LNCaP clone FGC (cell line): ENCODE measurements at regions not wholly inside any gene's neighbourhood (a gene's known extent, or its start where the extent isn't known, plus 50 kb on each side); places are given as distances from the start of the nearest gene placed in this dataset.

Experiments used
- DNase-seq: peaks from one replicate; pipeline ENCODE4 v3.0.0-alpha.2; 2011; ENCODE audit warnings: low read depth
- H3K4me3 ChIP-seq: 2 replicates; pipeline ENCODE4 v1.5.1; 2011; ENCODE audit warnings: mild to moderate bottlenecking, low read depth, low read length, control low read depth
- CTCF ChIP-seq: IDR thresholded peaks from 2 replicates; pipeline ENCODE4 v1.5.1; 2012; ENCODE audit warnings: mild to moderate bottlenecking; ENCODE audit not compliant: control insufficient read depth, insufficient read depth; ENCODE audit errors: extremely low read depth

- DNase-seq, result no peak
- no peak overlapping the region for H3K4me3 ChIP-seq
- TF ChIP-seq CTCF, result no peak
Measured at GRCh38 chr16:79815049-79815448, 214.5 kb upstream of the MAF start.

- TF ChIP-seq CTCF, result no peak
- H3K4me3 ChIP-seq, result no peak overlapping the region
- no peak for DNase-seq
Measured at GRCh38 chr16:79814124-79814523, 213.6 kb upstream of the MAF start.

GRCh38 chr16:79811541-79811940, 211.0 kb upstream of the MAF start:
- H3K4me3 ChIP-seq, result no peak overlapping the region

GRCh38 chr16:79810449-79811189, 210.1 kb upstream of the MAF start:
- DNase-seq, result no peak
- TF ChIP-seq CTCF, result no peak

More at GRCh38 chr16:79811541-79811940, 211.0 kb upstream of the MAF start:
- no peak for DNase-seq
- TF ChIP-seq CTCF, result no peak

GRCh38 chr16:79809376-79809775, 208.8 kb upstream of the MAF start:
- no peak for TF ChIP-seq CTCF
- no peak overlapping the region for H3K4me3 ChIP-seq
- peak; percentile 89 for DNase-seq

More at GRCh38 chr16:79810449-79811189, 210.1 kb upstream of the MAF start:
- no peak overlapping the region for H3K4me3 ChIP-seq

GRCh38 chr16:79808731-79809130, 208.2 kb upstream of the MAF start:
- no peak overlapping the region for H3K4me3 ChIP-seq
- no peak for DNase-seq
- no peak for TF ChIP-seq CTCF

- TF ChIP-seq CTCF, result no peak
- no peak for DNase-seq
- H3K4me3 ChIP-seq, result no peak overlapping the region
Measured at GRCh38 chr16:79806757-79807156, 206.2 kb upstream of the MAF start.
